Hypothalamus (tissue), 51 donors: ENCODE measurements at regions not wholly inside any gene's neighbourhood (a gene's known extent, or its start where the extent isn't known, plus 50 kb on each side); places are given as distances from the start of the nearest gene placed in this dataset.
"Not testable (repeated sequence)": the region's sequence is repeated elsewhere in the genome, so short reads cannot be mapped to it uniquely, and the experiment has no call there.

Experiments used
- DNase-seq, 51 donors: peaks; one replicate each; lab custom pipeline; 2025; lab: John Stamatoyannopoulos, UW

- not testable (repeated sequence) for DNase-seq
Measured at GRCh38 chr17:30594953-30595371, 117.8 kb downstream of the GOSR1 start.

GRCh38 chr17:30594223-30594952 is 117.2 kb downstream of the GOSR1 start:
- no peak for DNase-seq

GRCh38 chr17:30590081-30590733 is 113.0 kb downstream of the GOSR1 start:
- DNase-seq: no peak

- no peak for DNase-seq
Measured at GRCh38 chr17:30589431-30589830, 112.2 kb downstream of the GOSR1 start.

GRCh38 chr17:30588798-30589247 is 111.6 kb downstream of the GOSR1 start:
- no peak for DNase-seq

GRCh38 chr17:30586818-30587595 is 109.8 kb downstream of the GOSR1 start:
- DNase-seq: no peak

GRCh38 chr17:30584810-30585209 is 107.6 kb downstream of the GOSR1 start:
- no peak for DNase-seq

GRCh38 chr17:30580916-30581315 is 103.7 kb downstream of the GOSR1 start:
- DNase-seq: no peak

- DNase-seq: no peak
Measured at GRCh38 chr17:30579610-30580315, 102.6 kb downstream of the GOSR1 start.

GRCh38 chr17:30578015-30578717 is 101.0 kb downstream of the GOSR1 start:
- not testable (repeated sequence) for DNase-seq
